ENCODE measurements at regions not wholly inside any gene's neighbourhood (a gene's known extent, or its start where the extent isn't known, plus 50 kb on each side); places are given as distances from the start of the nearest gene placed in this dataset.

- Histone ChIP-seq H3K4me2 (ENCODE audit: insufficient read depth in 1 of 2, low read depth in 2 of 2, low read length in 2 of 2) (no peak overlapping the region), H3K27ac (ENCODE audit: low read depth, low read length) (no peak overlapping the region), H3K36me3 (ENCODE audit: control insufficient read depth in 2 of 4, insufficient read depth in 4 of 4, low read length in 3 of 4) (no peaks in the 10 kb centered on the region), H3K9ac (replicated peaks in 1 of 4; ENCODE audit: extremely low read depth in 1 of 4, low read depth in 3 of 4, low read length in 3 of 4) (no peak overlapping the region), H3K4me1 (replicated peaks in 1 of 4; ENCODE audit: control insufficient read depth in 3 of 4, insufficient read depth in 4 of 4, low read length in 3 of 4) (no peaks in the 10 kb centered on the region), H2AFZ (ENCODE audit: low read length) (no peak overlapping the region), H3K9me3 (ENCODE audit: insufficient read depth in 2 of 2, low read depth in 1 of 2, low read length in 1 of 2) (no peaks in the 10 kb centered on the region), H3K79me2 (ENCODE audit: control insufficient read depth in 1 of 2, insufficient read depth in 2 of 2, low read length in 2 of 2) (no peaks in the 10 kb centered on the region), H2BK12ac (ENCODE audit: low read depth, low read length) (no peak overlapping the region), H3K4ac (replicated peaks; ENCODE audit: insufficient read length, low read depth, low read length) (no peak overlapping the region), H3K18ac (ENCODE audit: extremely low read depth, low read length) (no peak overlapping the region), H3K79me1 (ENCODE audit: low read depth, low read length) (no peaks in the 10 kb centered on the region), H3K56ac (replicated peaks; ENCODE audit: insufficient read length, low read depth, low read length) (no peak overlapping the region), H3K23me2 (ENCODE audit: low read depth, low read length) (no peaks in the 10 kb centered on the region), H4K5ac (ENCODE audit: insufficient read length, low read depth, low read length) (no peak overlapping the region), H4K91ac (replicated peaks; ENCODE audit: insufficient read length, low read length) (no peak overlapping the region), H3K23ac (ENCODE audit: insufficient read length) (no peak overlapping the region), H2BK15ac (ENCODE audit: low read length) (no peak overlapping the region), H2AK5ac (ENCODE audit: low read depth, low read length) (no peak overlapping the region), H4K8ac (ENCODE audit: extremely low read depth, insufficient read depth, low read length) (no peak overlapping the region), H2BK5ac (ENCODE audit: low read depth, low read length) (no peak overlapping the region), H2BK120ac (replicated peaks; ENCODE audit: low read depth, low read length) (no peak overlapping the region), H3K4me3 (ENCODE audit: extremely low read depth in 1 of 4, insufficient read depth in 2 of 4, low read depth in 3 of 4, low read length in 4 of 4) (no peak overlapping the region), H4K20me1 (replicated peaks in 1 of 2; ENCODE audit: control insufficient read depth in 1 of 2, insufficient read depth in 2 of 2, low read length in 2 of 2) (no peaks in the 10 kb centered on the region), H3K27me3 (replicated peaks in 1 of 4; ENCODE audit: control insufficient read depth in 3 of 4, extremely low read depth in 1 of 4, insufficient read depth in 3 of 4, low read length in 3 of 4) (no peaks in the 10 kb centered on the region), H3K14ac (ENCODE audit: insufficient read length) (no peak overlapping the region), H2BK20ac (ENCODE audit: low read length) (no peak overlapping the region)
- CTCF ChIA-PET (ENCODE audit: partially characterized antibody): no interaction called here
- POLR2A ChIA-PET (ENCODE audit: partially characterized antibody): no interaction called here
- DNase-seq (ENCODE audit: low read depth in 1 of 2, low spot score in 2 of 2): no peak
- WGBS, 2 experiments (ENCODE audit: extremely low coverage in 1 of 2, insufficient coverage in 1 of 2, insufficient read length in 1 of 2, insufficient replicate concordance in 2 of 2, low coverage in 1 of 2, low lambda C conversion rate in 2 of 2, missing lambda C conversion rate in 1 of 2): 79 to 91% methylated on average over 1 to 6 of the region's 6 CpGs
- TF ChIP-seq MAFK (IDR thresholded peaks at IDR 0.05; ENCODE audit: low read depth, low read length): no peak
- TF ChIP-seq JUN (IDR thresholded peaks at IDR 0.05; ENCODE audit: low read depth, low read length): no peak
- no peak for TF ChIP-seq TAF1 (IDR thresholded peaks at IDR 0.05; ENCODE audit: low read depth, low read length)
- no peak for TF ChIP-seq NANOG (IDR thresholded peaks at IDR 0.05; ENCODE audit: insufficient read depth, low read depth, low read length, poor library complexity, severe bottlenecking)
- no peak for FAIRE-seq
Measured at GRCh38 chr2:34705551-34706247, 1106.6 kb upstream of the FAM98A start.

All from H1 (cell line).